ENCODE measurements at regions not wholly inside any gene's neighbourhood (a gene's known extent, or its start where the extent isn't known, plus 50 kb on each side); places are given as distances from the start of the nearest gene placed in this dataset.
"Not testable (repeated sequence)": the region's sequence is repeated elsewhere in the genome, so short reads cannot be mapped to it uniquely, and the experiment has no call there.

DNA sequence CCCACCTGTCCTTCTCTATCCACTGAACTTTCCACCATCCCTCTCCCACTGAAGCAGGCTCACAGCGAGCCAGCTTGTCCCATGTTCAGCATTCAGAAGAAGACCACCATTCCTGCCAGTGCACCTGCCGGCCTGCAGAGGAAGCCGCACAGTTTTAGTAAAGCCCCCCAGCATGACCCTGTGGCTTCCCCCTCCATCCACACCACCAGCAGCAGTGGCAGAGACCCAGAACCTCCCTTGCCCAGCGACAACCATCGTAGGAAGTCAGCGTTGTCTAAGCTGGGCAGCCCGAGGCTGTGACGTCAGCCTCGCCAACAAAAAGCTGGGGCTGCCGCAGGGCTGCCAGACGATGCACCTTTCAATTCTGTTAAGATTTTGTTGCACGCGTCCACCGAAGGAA lies 66.6 kb upstream of the TAMM41 start:
- TF ChIP-seq, protein P1, sequence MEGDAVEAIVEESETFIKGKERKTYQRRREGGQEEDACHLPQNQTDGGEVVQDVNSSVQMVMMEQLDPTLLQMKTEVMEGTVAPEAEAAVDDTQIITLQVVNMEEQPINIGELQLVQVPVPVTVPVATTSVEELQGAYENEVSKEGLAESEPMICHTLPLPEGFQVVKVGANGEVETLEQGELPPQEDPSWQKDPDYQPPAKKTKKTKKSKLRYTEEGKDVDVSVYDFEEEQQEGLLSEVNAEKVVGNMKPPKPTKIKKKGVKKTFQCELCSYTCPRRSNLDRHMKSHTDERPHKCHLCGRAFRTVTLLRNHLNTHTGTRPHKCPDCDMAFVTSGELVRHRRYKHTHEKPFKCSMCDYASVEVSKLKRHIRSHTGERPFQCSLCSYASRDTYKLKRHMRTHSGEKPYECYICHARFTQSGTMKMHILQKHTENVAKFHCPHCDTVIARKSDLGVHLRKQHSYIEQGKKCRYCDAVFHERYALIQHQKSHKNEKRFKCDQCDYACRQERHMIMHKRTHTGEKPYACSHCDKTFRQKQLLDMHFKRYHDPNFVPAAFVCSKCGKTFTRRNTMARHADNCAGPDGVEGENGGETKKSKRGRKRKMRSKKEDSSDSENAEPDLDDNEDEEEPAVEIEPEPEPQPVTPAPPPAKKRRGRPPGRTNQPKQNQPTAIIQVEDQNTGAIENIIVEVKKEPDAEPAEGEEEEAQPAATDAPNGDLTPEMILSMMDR (conservative IDR thresholded peaks at IDR 0.05), result no peak
- TF ChIP-seq ZFX (IDR thresholded peaks at IDR 0.05), result no peak
- no peak overlapping the region for H3K27ac ChIP-seq

DNA sequence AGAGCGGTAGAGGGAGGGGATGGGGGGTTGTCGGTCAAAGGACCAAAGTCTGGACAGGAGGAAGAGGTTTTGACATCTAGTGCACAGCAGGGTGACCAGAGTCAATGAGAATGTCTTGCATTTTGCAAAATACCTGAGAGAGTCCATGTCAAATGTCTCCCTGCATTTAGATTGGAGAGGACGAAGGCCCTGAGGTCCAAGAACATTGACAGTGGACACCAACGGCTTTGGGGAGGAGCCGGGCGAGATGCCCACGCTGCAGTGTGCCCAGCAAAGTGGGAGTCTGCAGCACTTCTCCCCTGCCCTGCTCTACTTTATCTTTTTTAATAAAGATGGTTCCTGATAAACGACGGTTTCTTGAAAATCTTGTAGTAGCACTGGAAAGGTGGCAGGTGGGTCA lies 67.4 kb upstream of the TAMM41 start:
- no peak overlapping the region for H3K27ac ChIP-seq
- TF ChIP-seq, protein P1 (conservative IDR thresholded peaks at IDR 0.05), result no peak
- no peak for TF ChIP-seq ZFX (IDR thresholded peaks at IDR 0.05)

DNA sequence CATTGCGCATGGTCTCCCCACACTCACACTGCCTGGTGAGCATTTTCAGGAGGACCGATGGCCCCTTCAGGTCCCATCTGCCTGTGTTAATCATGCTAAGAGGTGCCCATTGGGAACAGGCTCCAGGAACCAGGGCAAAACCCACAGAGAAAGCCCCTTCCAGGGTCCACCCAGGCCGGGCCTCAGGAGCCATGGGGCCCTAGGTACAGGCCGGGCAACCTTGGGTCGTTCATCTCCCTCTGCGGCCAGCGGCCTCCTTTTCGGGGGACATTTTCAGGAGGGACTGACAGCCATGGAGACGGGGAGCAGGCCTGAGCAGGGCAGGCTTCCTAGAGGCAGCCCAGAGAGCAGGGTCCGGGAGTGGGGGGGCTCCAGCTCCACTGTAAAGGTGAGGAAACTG lies 68.0 kb upstream of the TAMM41 start:
- no peak for TF ChIP-seq ZFX (IDR thresholded peaks at IDR 0.05)
- TF ChIP-seq, protein P1 (conservative IDR thresholded peaks at IDR 0.05), result no peak
- H3K27ac ChIP-seq, result no peak overlapping the region

DNA sequence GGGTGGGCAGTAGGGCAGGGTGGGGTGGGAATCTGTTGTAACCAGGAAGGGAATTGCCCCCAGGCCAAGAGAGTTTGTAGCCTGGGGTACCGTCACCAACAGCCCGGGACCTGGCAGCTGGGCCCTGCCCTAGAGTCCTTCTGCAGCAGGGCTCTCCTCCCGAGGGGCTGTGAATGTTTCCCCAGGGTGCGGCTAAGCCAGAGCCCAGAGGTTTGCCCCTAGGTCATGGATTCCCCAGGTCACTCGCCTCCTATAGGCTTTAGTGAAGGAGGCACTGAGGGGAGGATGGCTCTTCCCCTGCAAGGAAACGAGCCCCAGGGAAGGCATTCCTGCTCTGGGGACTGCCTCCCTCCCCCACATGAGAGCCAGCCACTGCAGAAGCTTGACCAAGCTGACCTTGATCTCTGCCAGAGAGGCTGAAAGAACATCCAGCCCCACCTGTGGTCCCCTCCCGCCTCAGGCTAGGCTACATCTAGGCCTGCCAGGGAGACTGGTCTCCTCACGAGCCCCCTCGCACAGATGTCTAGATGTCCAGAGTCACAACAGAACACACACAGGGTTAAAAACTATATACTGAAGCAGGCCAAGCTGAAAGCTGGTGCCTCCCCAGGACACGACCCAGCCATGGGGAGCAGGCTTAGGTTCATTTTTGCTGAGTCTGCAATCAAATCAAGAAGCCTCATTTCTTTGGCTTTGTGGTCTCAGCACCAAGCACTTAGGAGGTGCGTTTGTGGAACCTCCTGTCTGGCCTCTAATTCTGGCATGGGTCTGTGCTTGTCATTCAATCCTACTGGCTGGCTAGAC lies 69.1 kb upstream of the TAMM41 start:
- no peak for TF ChIP-seq ZFX (IDR thresholded peaks at IDR 0.05)
- TF ChIP-seq, protein P1 (conservative IDR thresholded peaks at IDR 0.05), result no peak
- no peak overlapping the region for H3K27ac ChIP-seq

DNA sequence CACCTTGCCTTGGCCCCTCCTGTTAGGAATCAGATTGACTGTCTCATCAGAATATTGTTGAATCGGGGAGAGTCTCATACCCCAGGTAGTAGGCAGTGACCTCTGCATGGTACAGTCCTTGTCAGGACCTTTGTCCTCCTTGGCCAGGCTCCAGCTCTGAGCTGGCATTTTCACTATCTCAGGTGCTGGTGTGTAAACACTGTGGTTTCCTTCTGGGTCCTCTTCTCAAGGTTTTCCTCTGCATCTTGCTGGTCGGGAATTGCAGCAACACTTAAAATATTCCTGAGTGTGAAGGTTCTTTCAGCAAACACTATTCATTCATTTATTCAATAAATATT lies 69.7 kb upstream of the TAMM41 start:
- H3K27ac ChIP-seq, result not testable (repeated sequence)

DNA sequence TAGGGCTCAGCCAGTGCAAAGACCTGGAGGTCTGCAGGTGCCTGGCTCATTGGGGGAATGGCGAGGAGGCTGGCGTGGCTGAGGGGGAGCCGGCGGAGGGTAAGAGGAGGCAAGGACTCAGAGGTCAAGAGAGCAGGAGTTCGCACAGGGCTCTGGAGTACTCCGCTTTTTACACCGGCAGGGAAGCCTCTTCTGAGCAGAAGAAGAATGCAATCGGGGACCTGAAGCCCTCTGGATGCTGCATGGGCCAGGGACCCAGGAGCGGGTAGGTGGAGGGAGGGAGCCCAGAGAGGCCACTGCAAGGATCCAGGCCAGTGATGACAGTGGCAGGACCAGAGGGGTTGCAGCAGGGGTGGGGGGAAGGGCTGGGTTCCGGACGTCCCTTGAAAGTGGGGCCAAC lies 70.4 kb upstream of the TAMM41 start:
- TF ChIP-seq, protein P1 (conservative IDR thresholded peaks at IDR 0.05), result no peak
- TF ChIP-seq ZFX (IDR thresholded peaks at IDR 0.05), result no peak
- no peak overlapping the region for H3K27ac ChIP-seq

DNA sequence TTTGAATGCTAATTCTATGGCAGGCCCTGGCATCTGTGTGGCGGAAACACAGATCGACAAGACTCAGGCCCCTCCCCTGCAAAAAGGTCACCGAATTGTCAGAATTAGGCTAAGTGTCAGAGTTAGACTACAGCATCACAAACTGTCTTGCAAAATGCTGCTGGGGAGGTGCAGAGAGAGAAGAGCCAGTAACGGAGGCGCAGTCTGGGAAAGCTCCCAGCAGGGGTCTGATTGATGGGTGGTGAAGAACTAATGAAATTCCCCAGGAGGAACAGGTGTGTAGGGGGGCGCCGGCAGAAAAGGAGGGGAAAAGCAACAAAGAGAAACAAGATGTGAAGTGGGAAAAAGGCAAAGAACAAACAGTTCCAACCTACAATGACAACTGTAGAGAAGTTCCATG lies 72.7 kb upstream of the TAMM41 start:
- H3K27ac ChIP-seq, result no peak overlapping the region
- TF ChIP-seq ZFX (IDR thresholded peaks at IDR 0.05), result no peak
- TF ChIP-seq, protein P1 (conservative IDR thresholded peaks at IDR 0.05), result no peak

DNA sequence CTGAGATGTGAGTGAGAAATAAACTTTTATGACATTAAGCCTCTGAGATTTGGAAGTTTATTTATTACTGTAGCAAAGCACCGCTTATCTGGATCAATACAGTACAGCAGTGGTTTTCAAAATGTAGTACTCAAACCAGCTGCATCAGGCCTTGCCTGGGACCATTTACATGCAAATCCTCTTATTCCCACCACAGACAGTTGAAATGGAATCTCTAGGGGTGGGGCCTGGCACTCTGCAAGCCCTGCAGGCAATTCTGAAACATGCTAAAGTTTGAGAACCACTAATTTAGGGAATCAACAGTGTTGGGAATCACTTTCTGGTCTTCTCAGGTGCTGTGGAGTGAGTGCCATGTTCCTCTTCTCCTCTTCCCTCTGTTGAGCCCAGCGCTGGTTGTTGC lies 77.8 kb upstream of the TAMM41 start:
- no peak overlapping the region for H3K27ac ChIP-seq
- TF ChIP-seq, protein P1 (conservative IDR thresholded peaks at IDR 0.05), result no peak
- TF ChIP-seq ZFX (IDR thresholded peaks at IDR 0.05), result no peak
